Loucy (cell line): ENCODE measurements at regions not wholly inside any gene's neighbourhood (a gene's known extent, or its start where the extent isn't known, plus 50 kb on each side); places are given as distances from the start of the nearest gene placed in this dataset.

Experiments
- H2AFZ ChIP-seq: fragments of 200-600 bp; sonication (generic); 2 replicates; pipeline ENCODE4 v1.6.0; 2016; ENCODE audit warnings: antibody characterized with exemption, mild to moderate bottlenecking, low read length, moderate library complexity
- H3F3A ChIP-seq: fragments of 200-600 bp; 2 replicates; pipeline ENCODE4 v1.6.0; 2016; ENCODE audit warnings: antibody characterized with exemption, low read depth, mild to moderate bottlenecking
- H3K27me3 ChIP-seq: fragments of 200-600 bp; sonication (generic); 2 replicates; pipeline ENCODE4 v1.6.1; 2014; ENCODE audit warnings: low read length, mild to moderate bottlenecking; ENCODE audit not compliant: insufficient read depth, poor library complexity, severe bottlenecking
- H3K36me3 ChIP-seq: fragments of 200-600 bp; sonication (generic); 2 replicates; pipeline ENCODE4 v1.6.1; 2016; ENCODE audit warnings: low read length; ENCODE audit not compliant: insufficient read depth
- H3K4me1 ChIP-seq: fragments of 200-600 bp; sonication (generic); 2 replicates; pipeline ENCODE4 v1.5.1; 2014; ENCODE audit warnings: low read length, mild to moderate bottlenecking; ENCODE audit not compliant: insufficient read depth, poor library complexity, severe bottlenecking
- H3K4me2 ChIP-seq: fragments of 200-600 bp; sonication (generic); 2 replicates; pipeline ENCODE4 v1.6.0; 2014; ENCODE audit warnings: antibody characterized with exemption, low read length, low read depth, mild to moderate bottlenecking; ENCODE audit not compliant: poor library complexity, severe bottlenecking
- H3K4me3 ChIP-seq: fragments of 200-600 bp; sonication (generic); 2 replicates; pipeline ENCODE4 v1.5.1; 2014; ENCODE audit warnings: low read length, mild to moderate bottlenecking, mixed read lengths; ENCODE audit not compliant: poor library complexity, severe bottlenecking
- H3K79me2 ChIP-seq: fragments of 200-600 bp; sonication (generic); 2 replicates; pipeline ENCODE4 v1.6.1; 2014; ENCODE audit warnings: low read length; ENCODE audit not compliant: insufficient read depth
- H3K9ac ChIP-seq: fragments of 200-600 bp; sonication (generic); 2 replicates; pipeline ENCODE4 v1.6.0; 2014; ENCODE audit warnings: mild to moderate bottlenecking, low read depth, low read length, moderate library complexity; ENCODE audit not compliant: poor library complexity, severe bottlenecking
- H3K9me2 ChIP-seq: fragments of 200-600 bp; sonication (generic); replicated peaks from 2 replicates; pipeline ENCODE4 v1.6.1; 2016; ENCODE audit warnings: low read depth, low read length, mixed read lengths
- H3K9me3 ChIP-seq: fragments of 200-600 bp; sonication (generic); 2 replicates; pipeline ENCODE4 v1.6.1; 2014; ENCODE audit warnings: mild to moderate bottlenecking, antibody characterized with exemption, low read length, low read depth; ENCODE audit not compliant: insufficient read depth
- H4K20me1 ChIP-seq: fragments of 200-600 bp; sonication (generic); 2 replicates; pipeline ENCODE4 v1.6.0; 2014; ENCODE audit warnings: antibody characterized with exemption, low read length, mild to moderate bottlenecking; ENCODE audit not compliant: insufficient read depth, poor library complexity, severe bottlenecking
- CTCF ChIP-seq: fragments of 200-600 bp; sonication (generic); conservative IDR thresholded peaks from 2 replicates; pipeline ENCODE4 v1.5.1; 2014; ENCODE audit warnings: mild to moderate bottlenecking, antibody characterized with exemption, low read length
- EZH2phosphoT487 ChIP-seq: fragments of 200-600 bp; IDR thresholded peaks from 2 replicates; pipeline ENCODE4 v1.6.1; 2018; ENCODE audit warnings: antibody characterized with exemption, mild to moderate bottlenecking, moderate library complexity, borderline replicate concordance

- Histone ChIP-seq H3K4me1 (peaks cover 22% of the 10 kb centered on the region), H2AFZ (no peak overlapping the region), H3K36me3 (no peaks in the 10 kb centered on the region), H4K20me1 (no peaks in the 10 kb centered on the region), H3F3A (no peaks in the 10 kb centered on the region), H3K9ac (peak overlapping the region; percentile 54), H3K4me3 (peak overlapping the region; percentile 49), H3K9me3 (no peaks in the 10 kb centered on the region), H3K79me2 (no peaks in the 10 kb centered on the region), H3K27me3 (no peaks in the 10 kb centered on the region), H3K9me2 (no peaks in the 10 kb centered on the region), H3K4me2 (peak overlapping the region; percentile 59)
- TF ChIP-seq CTCF, result no peak
- no peak for TF ChIP-seq EZH2phosphoT487
Observed at GRCh38 chr14:98965076-98965475, 306.9 kb downstream of the BCL11B start.

- no peaks in the 10 kb centered on the region for H3K79me2 ChIP-seq
- TF ChIP-seq EZH2phosphoT487 (no peak), CTCF (no peak)
- H3K9me3 ChIP-seq, result no peaks in the 10 kb centered on the region
- no peak overlapping the region for H3K4me3 ChIP-seq
- no peaks in the 10 kb centered on the region for H3K27me3 ChIP-seq
- H3K4me2 ChIP-seq, result peak overlapping the region; percentile 59
- H3K9me2 ChIP-seq, result no peaks in the 10 kb centered on the region
- H3K4me1 ChIP-seq, result peaks cover 22% of the 10 kb centered on the region
- H4K20me1 ChIP-seq, result no peaks in the 10 kb centered on the region
- no peaks in the 10 kb centered on the region for H3F3A ChIP-seq
- no peak overlapping the region for H2AFZ ChIP-seq
- no peaks in the 10 kb centered on the region for H3K36me3 ChIP-seq
- H3K9ac ChIP-seq, result no peak overlapping the region
Observed at GRCh38 chr14:98966016-98966415, 306.0 kb downstream of the BCL11B start.

- H3K79me2 ChIP-seq, result no peaks in the 10 kb centered on the region
- no peaks in the 10 kb centered on the region for H3K36me3 ChIP-seq
- no peak overlapping the region for H3K4me3 ChIP-seq
- no peak overlapping the region for H2AFZ ChIP-seq
- TF ChIP-seq EZH2phosphoT487 (no peak), CTCF (no peak)
- H3K27me3 ChIP-seq, result no peaks in the 10 kb centered on the region
- H3K9me3 ChIP-seq, result no peaks in the 10 kb centered on the region
- H3K9me2 ChIP-seq, result no peaks in the 10 kb centered on the region
- H3K4me1 ChIP-seq, result peaks cover 22% of the 10 kb centered on the region
- H3K4me2 ChIP-seq, result no peak overlapping the region
- H4K20me1 ChIP-seq, result no peaks in the 10 kb centered on the region
- no peak overlapping the region for H3K9ac ChIP-seq
- H3F3A ChIP-seq, result no peaks in the 10 kb centered on the region
Observed at GRCh38 chr14:98966475-98967162, 305.4 kb downstream of the BCL11B start.
